ENCODE measurements at regions not wholly inside any gene's neighbourhood (a gene's known extent, or its start where the extent isn't known, plus 50 kb on each side); places are given as distances from the start of the nearest gene placed in this dataset.

DNA sequence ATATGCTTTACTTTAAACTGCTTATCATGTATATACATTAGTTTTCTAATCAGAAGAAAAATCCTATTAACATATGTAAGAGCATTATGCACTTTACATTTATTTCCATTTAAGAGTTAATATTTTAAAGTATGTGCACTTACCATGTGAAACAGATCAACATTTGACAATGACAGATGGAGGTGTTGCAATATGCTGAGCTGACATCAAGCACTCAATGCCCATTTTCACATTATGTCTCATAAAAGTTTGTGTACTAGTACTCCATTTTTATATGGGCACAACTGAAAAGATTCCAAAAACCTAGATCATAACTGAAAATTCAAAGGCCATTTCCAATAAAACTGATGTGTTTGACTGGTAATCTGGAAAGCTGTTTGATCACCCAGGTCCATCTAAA lies 420.9 kb upstream of the SOX9 start:
- TF ChIP-seq, protein P1, sequence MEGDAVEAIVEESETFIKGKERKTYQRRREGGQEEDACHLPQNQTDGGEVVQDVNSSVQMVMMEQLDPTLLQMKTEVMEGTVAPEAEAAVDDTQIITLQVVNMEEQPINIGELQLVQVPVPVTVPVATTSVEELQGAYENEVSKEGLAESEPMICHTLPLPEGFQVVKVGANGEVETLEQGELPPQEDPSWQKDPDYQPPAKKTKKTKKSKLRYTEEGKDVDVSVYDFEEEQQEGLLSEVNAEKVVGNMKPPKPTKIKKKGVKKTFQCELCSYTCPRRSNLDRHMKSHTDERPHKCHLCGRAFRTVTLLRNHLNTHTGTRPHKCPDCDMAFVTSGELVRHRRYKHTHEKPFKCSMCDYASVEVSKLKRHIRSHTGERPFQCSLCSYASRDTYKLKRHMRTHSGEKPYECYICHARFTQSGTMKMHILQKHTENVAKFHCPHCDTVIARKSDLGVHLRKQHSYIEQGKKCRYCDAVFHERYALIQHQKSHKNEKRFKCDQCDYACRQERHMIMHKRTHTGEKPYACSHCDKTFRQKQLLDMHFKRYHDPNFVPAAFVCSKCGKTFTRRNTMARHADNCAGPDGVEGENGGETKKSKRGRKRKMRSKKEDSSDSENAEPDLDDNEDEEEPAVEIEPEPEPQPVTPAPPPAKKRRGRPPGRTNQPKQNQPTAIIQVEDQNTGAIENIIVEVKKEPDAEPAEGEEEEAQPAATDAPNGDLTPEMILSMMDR (conservative IDR thresholded peaks at IDR 0.05), result no peak
- TF ChIP-seq EZH2 (IDR thresholded peaks at IDR 0.05; ENCODE audit: low read depth), result no peak

All from PC-9 (cell line).